HL-60 (cell line): ENCODE measurements at regions not wholly inside any gene's neighbourhood (a gene's known extent, or its start where the extent isn't known, plus 50 kb on each side); places are given as distances from the start of the nearest gene placed in this dataset.

Source experiments
- GABPA ChIP-seq: IDR thresholded peaks from 2 replicates; pipeline ENCODE4 v1.6.1; 2012; ENCODE audit warnings: low read depth
- POLR2AphosphoS5 ChIP-seq: IDR thresholded peaks from 2 replicates; pipeline ENCODE4 v1.6.1; 2012; ENCODE audit warnings: low read depth
- SPI1 ChIP-seq: IDR thresholded peaks from 2 replicates; pipeline ENCODE4 v1.6.1; 2012; ENCODE audit warnings: low read depth, mild to moderate bottlenecking, borderline replicate concordance
- TF ChIP-seq, protein P1 (sequence below): IDR thresholded peaks from one replicate; pipeline ENCODE4 v1.5.1; 2011; ENCODE audit warnings: low read length, control low read depth, inconsistent platforms; ENCODE audit not compliant: insufficient read depth
- TF ChIP-seq, protein P2 (sequence below): IDR thresholded peaks from 2 replicates; pipeline ENCODE4 v1.6.1; 2012; ENCODE audit warnings: low read depth; ENCODE audit not compliant: insufficient replicate concordance

DNA sequence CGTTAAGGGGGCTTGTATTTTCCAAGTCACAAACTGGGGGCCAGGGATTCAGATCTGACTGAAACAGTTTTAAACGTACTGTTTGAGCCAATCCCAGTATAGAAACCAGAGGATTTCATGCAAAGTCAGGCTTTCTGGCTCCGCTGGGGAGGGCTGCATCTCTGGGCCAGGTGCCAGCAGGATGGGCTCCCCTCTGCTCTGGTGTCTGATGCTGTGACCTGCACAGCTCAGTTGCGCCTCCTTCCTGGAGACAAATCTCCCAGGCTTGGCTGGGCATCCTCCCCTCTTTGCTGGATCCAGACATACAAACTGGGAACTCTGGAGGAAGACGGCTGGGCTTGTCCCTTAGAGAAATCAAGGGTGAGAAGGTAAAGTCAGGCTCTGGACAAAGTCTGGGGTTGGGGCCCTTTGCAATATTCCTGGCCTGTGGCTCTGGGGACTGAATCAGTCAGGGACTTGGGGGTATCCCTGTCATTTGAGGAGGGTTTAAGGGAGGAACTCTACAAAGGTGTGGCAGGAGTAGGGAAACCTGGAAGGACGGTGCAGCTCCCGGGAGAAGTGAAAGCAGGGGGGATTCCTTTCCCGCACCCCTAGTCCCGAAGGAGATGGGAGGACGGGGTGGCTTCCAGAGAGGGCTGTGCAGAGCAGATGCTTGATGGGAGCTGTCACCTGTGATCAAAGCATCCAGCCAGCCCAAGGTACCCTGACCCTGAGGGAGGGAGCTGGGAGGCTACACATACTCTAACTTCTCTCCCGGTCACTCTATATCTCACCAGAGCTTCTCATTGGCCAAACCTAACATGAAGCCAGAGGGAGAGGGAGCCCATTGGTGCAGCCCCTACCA is 114.8 kb upstream of the ATP2B2 start:
- TF ChIP-seq, protein P1, sequence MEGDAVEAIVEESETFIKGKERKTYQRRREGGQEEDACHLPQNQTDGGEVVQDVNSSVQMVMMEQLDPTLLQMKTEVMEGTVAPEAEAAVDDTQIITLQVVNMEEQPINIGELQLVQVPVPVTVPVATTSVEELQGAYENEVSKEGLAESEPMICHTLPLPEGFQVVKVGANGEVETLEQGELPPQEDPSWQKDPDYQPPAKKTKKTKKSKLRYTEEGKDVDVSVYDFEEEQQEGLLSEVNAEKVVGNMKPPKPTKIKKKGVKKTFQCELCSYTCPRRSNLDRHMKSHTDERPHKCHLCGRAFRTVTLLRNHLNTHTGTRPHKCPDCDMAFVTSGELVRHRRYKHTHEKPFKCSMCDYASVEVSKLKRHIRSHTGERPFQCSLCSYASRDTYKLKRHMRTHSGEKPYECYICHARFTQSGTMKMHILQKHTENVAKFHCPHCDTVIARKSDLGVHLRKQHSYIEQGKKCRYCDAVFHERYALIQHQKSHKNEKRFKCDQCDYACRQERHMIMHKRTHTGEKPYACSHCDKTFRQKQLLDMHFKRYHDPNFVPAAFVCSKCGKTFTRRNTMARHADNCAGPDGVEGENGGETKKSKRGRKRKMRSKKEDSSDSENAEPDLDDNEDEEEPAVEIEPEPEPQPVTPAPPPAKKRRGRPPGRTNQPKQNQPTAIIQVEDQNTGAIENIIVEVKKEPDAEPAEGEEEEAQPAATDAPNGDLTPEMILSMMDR = no peak
- TF ChIP-seq POLR2AphosphoS5 (no peak), GABPA (no peak), SPI1 (no peak)
- TF ChIP-seq, protein P2, sequence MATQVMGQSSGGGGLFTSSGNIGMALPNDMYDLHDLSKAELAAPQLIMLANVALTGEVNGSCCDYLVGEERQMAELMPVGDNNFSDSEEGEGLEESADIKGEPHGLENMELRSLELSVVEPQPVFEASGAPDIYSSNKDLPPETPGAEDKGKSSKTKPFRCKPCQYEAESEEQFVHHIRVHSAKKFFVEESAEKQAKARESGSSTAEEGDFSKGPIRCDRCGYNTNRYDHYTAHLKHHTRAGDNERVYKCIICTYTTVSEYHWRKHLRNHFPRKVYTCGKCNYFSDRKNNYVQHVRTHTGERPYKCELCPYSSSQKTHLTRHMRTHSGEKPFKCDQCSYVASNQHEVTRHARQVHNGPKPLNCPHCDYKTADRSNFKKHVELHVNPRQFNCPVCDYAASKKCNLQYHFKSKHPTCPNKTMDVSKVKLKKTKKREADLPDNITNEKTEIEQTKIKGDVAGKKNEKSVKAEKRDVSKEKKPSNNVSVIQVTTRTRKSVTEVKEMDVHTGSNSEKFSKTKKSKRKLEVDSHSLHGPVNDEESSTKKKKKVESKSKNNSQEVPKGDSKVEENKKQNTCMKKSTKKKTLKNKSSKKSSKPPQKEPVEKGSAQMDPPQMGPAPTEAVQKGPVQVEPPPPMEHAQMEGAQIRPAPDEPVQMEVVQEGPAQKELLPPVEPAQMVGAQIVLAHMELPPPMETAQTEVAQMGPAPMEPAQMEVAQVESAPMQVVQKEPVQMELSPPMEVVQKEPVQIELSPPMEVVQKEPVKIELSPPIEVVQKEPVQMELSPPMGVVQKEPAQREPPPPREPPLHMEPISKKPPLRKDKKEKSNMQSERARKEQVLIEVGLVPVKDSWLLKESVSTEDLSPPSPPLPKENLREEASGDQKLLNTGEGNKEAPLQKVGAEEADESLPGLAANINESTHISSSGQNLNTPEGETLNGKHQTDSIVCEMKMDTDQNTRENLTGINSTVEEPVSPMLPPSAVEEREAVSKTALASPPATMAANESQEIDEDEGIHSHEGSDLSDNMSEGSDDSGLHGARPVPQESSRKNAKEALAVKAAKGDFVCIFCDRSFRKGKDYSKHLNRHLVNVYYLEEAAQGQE = no peak
